Colonic mucosa (tissue), 4 donors: ENCODE measurements at regions not wholly inside any gene's neighbourhood (a gene's known extent, or its start where the extent isn't known, plus 50 kb on each side); places are given as distances from the start of the nearest gene placed in this dataset.
"Not testable (repeated sequence)": the region's sequence is repeated elsewhere in the genome, so short reads cannot be mapped to it uniquely, and the experiment has no call there.

Experiments
- DNase-seq: peaks from one replicate; pipeline ENCODE4 v3.0.0-alpha.2; 2020
- H3K27ac ChIP-seq: fragments of 200-600 bp; one replicate; pipeline ENCODE4 v1.8.0; 2021
- H3K27me3 ChIP-seq: fragments of 200-600 bp; one replicate; pipeline ENCODE4 v1.8.0; 2021
- H3K36me3 ChIP-seq: fragments of 200-600 bp; one replicate; pipeline ENCODE4 v1.8.0; 2021
- H3K4me1 ChIP-seq: fragments of 200-600 bp; one replicate; pipeline ENCODE4 v1.8.0; 2021; ENCODE audit warnings: mild to moderate bottlenecking
- H3K4me3 ChIP-seq: fragments of 200-600 bp; one replicate; pipeline ENCODE4 v1.8.0; 2021
- H3K9ac ChIP-seq, 2 donors: one replicate each; pipeline ENCODE4 v1.7.0; 2013; ENCODE audit warnings: control low read depth in 2 of 2, low read depth in 2 of 2, low read length in 2 of 2
- H3K9me3 ChIP-seq: fragments of 200-600 bp; one replicate; pipeline ENCODE4 v1.8.0; 2021
- CTCF ChIP-seq: fragments of 200-600 bp; IDR thresholded peaks from one replicate; pipeline ENCODE4 v1.8.0; 2022; ENCODE audit warnings: antibody characterized with exemption, mild to moderate bottlenecking
- intact Hi-C: fragments of 100-400 bp; cut with DNase I; formaldehyde crosslinking; loops from one replicate; pipeline ENCODE4 v1.14.1; 2022
- donor health status: healthy.
- donor health status: DM: no; HTN: no; CAD: no.
- donor health status: DM: no; HTN: no; CAD: no.

GRCh38 chr9:106218854-106219253 lies 524.5 kb downstream of the TMEM38B start:
- Histone ChIP-seq H3K9ac (no peak overlapping the region), H3K27ac (no peak overlapping the region), H3K36me3 (no peaks in the 10 kb centered on the region)

GRCh38 chr9:106220415-106220814 lies 526.1 kb downstream of the TMEM38B start:
- Histone ChIP-seq H3K4me1 (no peaks in the 10 kb centered on the region), H3K36me3 (no peaks in the 10 kb centered on the region), H3K9ac (no peak overlapping the region), H3K9me3 (no peaks in the 10 kb centered on the region), H3K27me3 (no peaks in the 10 kb centered on the region), H3K4me3 (no peak overlapping the region), H3K27ac (no peak overlapping the region)
- intact Hi-C loops = no loop called here
- TF ChIP-seq CTCF = no peak
- DNase-seq = no peak

More at GRCh38 chr9:106218854-106219253, 524.5 kb downstream of the TMEM38B start:
- intact Hi-C loops = no loop called here
- H3K27me3 ChIP-seq = no peaks in the 10 kb centered on the region
- no peak overlapping the region for H3K4me3 ChIP-seq
- DNase-seq = no peak
- no peaks in the 10 kb centered on the region for H3K4me1 ChIP-seq
- TF ChIP-seq CTCF = no peak
- H3K9me3 ChIP-seq = no peaks in the 10 kb centered on the region

GRCh38 chr9:106228861-106229260 lies 534.5 kb downstream of the TMEM38B start:
- Histone ChIP-seq H3K9ac (no peak overlapping the region), H3K27me3 (no peaks in the 10 kb centered on the region), H3K4me1 (no peaks in the 10 kb centered on the region), H3K27ac (no peak overlapping the region), H3K4me3 (no peak overlapping the region), H3K9me3 (no peaks in the 10 kb centered on the region), H3K36me3 (no peaks in the 10 kb centered on the region)
- intact Hi-C loops = no loop called here
- no peak for DNase-seq
- TF ChIP-seq CTCF = no peak

GRCh38 chr9:106233116-106233515 lies 538.8 kb downstream of the TMEM38B start:
- intact Hi-C loops = no loop called here
- Histone ChIP-seq H3K27me3 (no peaks in the 10 kb centered on the region), H3K36me3 (no peaks in the 10 kb centered on the region), H3K4me3 (no peak overlapping the region), H3K4me1 (no peaks in the 10 kb centered on the region), H3K9me3 (no peaks in the 10 kb centered on the region), H3K9ac (no peak overlapping the region), H3K27ac (no peak overlapping the region)
- TF ChIP-seq CTCF = no peak
- DNase-seq = no peak

- DNase-seq, H3K4me1 ChIP-seq, H3K4me3 ChIP-seq, intact Hi-C loops, H3K36me3 ChIP-seq, H3K27me3 ChIP-seq, H3K9me3 ChIP-seq, H3K9ac ChIP-seq, H3K27ac ChIP-seq: not testable (repeated sequence)
Measured at GRCh38 chr9:106260908-106261307, 566.6 kb downstream of the TMEM38B start.

GRCh38 chr9:106277966-106278365 lies 583.6 kb downstream of the TMEM38B start:
- H3K27ac ChIP-seq = no peak overlapping the region
- H3K9ac ChIP-seq = no peak overlapping the region
- H3K9me3 ChIP-seq = no peaks in the 10 kb centered on the region
- H3K36me3 ChIP-seq = no peaks in the 10 kb centered on the region
- H3K4me1 ChIP-seq = no peaks in the 10 kb centered on the region
- no peak overlapping the region for H3K4me3 ChIP-seq
- no peaks in the 10 kb centered on the region for H3K27me3 ChIP-seq
- no peak for TF ChIP-seq CTCF
- DNase-seq = no peak
- intact Hi-C loops = no loop called here
